GM12872 (cell line): ENCODE measurements at regions not wholly inside any gene's neighbourhood (a gene's known extent, or its start where the extent isn't known, plus 50 kb on each side); places are given as distances from the start of the nearest gene placed in this dataset.

Source experiments
- CTCF ChIP-seq: IDR thresholded peaks from 3 replicates; pipeline ENCODE4 v1.5.1; 2011; ENCODE audit warnings: low read depth, mild to moderate bottlenecking, low read length, moderate library complexity; ENCODE audit not compliant: insufficient read depth

- no peak for TF ChIP-seq CTCF
Observed at GRCh38 chr10:130576427-130576826, 440.2 kb downstream of the GLRX3 start.

DNA sequence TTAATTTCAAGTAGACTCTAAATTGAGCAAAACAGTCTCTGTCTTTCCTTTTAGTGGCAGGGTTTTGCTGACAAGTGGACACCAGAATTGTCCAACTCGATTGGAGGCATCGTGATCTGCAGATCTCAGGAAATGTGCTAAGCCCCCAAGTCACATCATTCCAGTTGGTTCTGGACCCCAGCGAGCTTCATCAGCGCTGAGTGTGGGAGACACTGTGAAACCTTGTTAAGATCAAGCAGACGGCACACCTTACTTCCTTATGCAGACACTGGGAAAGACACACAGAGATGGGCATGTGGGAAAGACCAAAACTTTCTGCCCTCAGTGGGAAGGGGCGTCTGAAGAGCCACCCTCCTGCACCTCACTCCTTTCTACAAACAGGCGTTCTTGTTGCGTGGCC lies 440.8 kb downstream of the GLRX3 start:
- no peak for TF ChIP-seq CTCF

- no peak for TF ChIP-seq CTCF
Observed at GRCh38 chr10:130578532-130579289, 442.5 kb downstream of the GLRX3 start.

- no peak for TF ChIP-seq CTCF
Observed at GRCh38 chr10:130579913-130580312, 443.7 kb downstream of the GLRX3 start.

- no peak for TF ChIP-seq CTCF
Observed at GRCh38 chr10:130580975-130581374, 444.8 kb downstream of the GLRX3 start.

- TF ChIP-seq CTCF = no peak
Observed at GRCh38 chr10:130587718-130588117, 451.5 kb downstream of the GLRX3 start.

DNA sequence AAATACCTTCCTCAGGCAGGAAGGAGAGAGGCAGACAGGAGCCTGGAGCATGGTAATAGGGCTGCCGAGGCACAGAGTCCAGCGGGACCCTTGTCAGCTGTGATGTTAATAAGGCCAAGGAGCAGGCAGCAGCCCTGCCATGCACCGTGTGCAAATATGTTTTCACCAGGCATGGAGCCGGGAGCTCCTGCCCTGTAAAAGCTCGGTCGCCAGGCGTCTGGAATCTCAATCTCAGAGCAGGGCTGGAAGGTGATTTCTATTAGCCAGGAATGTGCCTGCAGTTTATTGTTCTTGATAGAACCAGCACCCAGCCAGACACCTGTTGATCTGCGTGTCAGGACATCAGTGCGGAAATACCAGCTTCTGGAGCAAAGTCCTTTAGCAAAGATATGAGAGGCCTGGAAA lies 469.8 kb downstream of the GLRX3 start:
- no peak for TF ChIP-seq CTCF

DNA sequence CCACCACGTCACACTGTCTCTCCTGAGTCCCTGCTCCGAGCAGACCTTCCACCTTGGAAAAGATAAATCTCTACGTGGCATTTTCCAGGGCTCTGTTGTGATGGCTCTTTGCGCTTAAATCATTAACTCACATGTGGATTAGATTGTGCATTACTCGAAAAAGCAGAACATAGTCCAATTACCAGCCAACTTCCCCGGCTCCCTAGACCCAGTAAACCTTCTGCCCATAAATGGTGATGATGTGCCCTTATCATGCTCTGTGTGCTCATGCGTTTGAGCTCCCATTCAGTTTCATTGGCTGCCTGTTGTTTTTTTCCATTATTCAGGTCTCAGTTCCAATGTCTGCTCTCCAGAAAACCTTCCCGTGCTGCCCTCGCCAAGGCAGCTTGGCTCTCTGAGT lies 471.2 kb downstream of the GLRX3 start:
- no peak for TF ChIP-seq CTCF
